ENCODE measurements at regions not wholly inside any gene's neighbourhood (a gene's known extent, or its start where the extent isn't known, plus 50 kb on each side); places are given as distances from the start of the nearest gene placed in this dataset.
A peak's percentile ranks its signal among the peaks of the same experiment; 100 is the strongest.
"Not testable (repeated sequence)": the region's sequence is repeated elsewhere in the genome, so short reads cannot be mapped to it uniquely, and the experiment has no call there.

DNA sequence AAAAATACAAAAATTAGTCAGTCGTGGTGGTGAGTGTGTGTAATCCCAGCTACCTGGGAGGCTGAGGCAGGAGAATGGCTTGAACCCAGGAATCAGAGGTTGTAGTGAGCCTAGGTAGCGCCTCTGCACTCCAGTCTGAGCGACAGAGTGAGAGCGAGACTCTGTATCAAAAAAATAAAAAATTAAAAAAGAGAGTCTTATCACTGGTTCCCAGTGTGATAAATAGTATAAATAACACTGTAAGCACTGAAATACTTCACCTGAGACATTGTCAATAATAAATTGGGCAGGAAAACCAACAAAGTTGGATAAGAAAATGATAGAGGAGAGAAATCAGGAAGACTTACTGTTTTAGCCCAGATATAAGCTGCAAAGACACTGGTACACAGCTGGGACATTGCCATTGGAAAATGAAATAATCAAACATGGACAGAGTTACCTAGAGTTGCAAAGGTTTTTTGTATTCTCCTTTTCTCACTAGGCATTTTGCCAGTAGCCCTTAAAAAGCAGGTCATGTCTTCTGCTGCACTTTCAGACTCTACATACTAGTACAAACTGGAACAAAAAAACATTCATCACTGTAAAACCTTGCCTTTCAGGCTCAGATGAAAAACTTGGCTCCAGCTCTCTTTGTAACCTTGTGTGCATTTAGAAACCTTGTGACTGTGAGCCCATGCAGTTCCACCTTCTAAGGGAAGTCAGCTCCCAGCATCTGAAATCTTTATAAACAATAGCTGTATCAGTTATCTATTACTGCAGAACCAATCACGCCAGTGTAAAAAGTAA lies 55.0 kb upstream of the PPP1R2C start:
- no peak for DNase-seq

DNA sequence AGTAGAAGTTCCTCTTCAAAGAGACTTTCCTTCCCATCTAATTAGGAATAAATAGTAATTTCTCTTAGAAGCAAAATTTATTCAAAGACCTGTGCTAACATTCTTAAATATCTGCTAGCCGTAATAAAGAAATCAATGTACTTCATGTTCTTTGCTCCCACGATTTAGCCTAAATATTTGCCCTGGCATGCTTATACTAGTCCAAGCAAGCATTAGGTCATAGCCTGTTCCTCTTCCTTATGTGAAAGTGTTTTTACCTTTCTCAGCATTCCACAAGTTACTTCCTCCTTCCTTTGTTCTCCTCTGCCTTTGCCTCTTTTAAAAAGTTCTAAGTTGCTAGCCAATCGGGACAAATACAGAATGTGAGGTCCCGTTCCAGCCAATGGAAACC lies 55.6 kb upstream of the PPP1R2C start:
- not testable (repeated sequence) for DNase-seq

GRCh38 chrX:42837101-42837726 lies 59.3 kb upstream of the PPP1R2C start:
- no peak for DNase-seq

- no peak for DNase-seq
These were observed 59.8 kb upstream of the PPP1R2C start for GRCh38 chrX:42837747-42838146.

DNA sequence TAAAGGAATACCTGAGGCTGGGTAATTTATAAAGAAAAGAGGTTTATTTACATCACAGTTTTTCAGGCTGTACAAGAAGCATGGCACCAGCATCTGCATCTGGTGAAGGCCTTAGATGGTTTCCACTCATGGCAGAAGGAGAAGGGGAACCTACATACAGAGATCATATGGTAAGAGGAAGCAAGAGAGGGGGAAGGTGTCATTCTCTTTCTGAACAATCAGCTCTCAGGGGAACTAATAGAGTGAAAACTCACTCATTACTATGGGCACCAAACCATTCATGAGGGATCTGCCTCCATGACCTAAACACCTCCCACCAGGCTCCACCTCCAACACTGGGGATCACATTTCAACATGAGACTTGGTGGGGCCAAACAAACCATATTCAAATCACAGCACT lies 61.7 kb upstream of the PPP1R2C start:
- no peak for DNase-seq

DNA sequence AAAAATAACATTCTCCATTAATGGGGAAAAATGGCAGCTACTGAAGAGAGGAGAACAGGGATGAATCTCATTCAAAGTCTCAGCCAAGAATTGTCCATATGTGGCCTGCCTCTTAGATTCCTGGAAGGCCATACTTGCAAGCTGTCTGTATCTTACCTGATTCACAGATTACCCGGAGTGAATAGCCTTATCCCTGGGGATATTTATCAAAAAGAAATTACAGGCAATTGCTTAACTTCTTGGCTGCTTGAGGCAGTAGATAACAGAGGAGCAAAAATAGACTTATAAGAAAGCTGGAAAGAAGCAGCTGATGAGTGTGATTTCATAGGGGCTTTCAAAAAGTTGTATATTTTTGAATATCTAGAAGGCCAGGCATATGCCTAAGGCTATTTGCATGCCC lies 68.8 kb upstream of the PPP1R2C start:
- peak; percentile 34 for DNase-seq

DNA sequence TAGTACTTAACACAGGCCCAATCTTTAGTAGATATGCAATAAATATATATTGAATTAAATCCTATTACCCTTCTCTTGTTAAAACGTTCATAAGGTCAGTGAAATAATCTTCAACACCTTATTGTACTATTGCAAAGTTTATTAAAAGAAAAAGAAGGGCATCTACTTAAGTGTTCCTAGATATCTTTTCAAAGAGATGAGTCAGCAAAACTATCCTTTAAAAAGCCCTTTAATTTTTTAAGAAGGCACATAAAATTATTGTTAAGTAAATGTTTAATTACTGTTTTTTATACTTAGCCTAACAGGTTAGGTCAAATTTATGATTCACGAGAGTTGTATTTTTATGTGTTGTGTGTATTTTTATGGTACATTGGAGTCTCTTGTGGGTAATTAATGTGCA lies 77.3 kb upstream of the PPP1R2C start:
- no peak for DNase-seq

- DNase-seq = no peak
These were observed 79.8 kb upstream of the PPP1R2C start for GRCh38 chrX:42857766-42858165.

GRCh38 chrX:42869011-42869410 lies 91.0 kb upstream of the PPP1R2C start:
- DNase-seq = no peak

DNA sequence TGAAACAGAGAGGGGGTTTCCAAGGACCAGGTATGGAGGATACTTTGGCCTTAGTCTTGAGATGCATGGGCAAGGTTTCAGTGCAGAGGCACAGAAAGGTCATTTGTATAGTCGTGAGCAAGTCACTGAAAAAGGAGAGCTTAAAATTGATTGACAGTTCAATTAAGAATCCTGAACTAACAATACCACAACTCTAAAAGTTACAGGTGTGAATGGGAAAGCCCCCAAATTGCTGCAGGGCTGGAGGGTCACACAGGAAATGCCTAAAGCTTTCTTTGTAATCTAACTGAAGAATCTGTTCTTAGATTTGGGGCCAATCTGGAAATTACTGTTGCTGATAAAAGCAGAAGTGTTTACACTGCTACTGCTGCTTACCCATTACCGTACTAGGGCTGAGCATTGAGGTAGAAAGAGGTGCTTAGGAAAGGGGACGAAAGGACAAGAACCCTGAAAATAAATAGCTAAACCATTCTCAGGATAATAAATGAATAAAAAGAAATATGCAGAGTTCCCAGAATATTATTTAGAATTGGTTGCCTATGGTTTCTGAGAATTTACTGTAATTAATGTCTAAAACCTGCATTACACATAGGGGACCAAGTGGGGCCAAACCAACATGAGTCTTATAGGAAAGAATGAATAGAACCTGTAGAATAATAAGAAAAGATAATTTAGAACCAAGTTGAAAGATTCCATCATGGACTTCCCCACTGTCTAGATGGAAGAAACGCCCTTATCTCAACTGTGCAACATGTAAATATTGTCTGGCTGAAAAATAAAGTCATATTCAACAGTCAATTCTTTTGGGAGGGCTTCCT lies 91.9 kb upstream of the PPP1R2C start:
- DNase-seq = no peak

DNA sequence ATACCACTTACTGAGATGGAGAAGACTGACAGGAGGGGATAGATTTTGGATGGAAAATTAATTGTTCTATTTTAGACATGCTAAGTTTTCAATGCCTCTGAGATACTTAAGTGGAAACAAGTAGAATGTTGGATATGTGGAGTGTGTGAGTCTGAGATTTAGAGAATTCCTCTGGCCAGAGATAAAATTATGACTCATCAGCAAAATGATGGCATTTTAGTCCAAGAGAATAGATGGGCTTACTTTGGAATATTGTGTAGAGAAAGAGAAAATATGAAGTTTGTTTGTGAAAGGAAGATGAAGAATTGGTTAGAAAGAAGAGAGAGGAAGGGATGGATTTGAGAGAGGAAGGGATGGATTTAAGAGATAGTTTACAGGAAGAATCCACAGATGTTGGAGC lies 108.6 kb upstream of the PPP1R2C start:
- DNase-seq = no peak

DNA sequence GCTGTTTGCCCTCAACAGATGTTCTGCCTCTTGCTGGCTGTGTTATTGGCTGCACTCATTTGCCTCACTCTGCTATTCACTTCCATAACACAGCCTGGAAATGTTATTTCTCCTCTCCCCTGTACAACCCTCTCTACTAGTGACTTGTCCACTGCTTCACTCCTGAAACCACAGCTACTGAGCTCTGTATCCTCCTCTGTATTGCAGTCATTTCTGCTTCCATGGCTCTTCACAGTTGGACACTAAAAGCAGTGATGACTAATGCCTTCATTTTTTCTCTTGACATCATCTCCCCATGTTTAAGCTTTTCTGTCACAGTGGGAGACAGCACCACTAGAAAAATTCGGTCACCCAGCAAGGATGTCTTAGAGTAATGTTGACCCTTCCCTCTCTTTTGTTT lies 123.0 kb upstream of the PPP1R2C start:
- DNase-seq = peak; percentile 1

GRCh38 chrX:42902513-42902912 lies 124.5 kb upstream of the PPP1R2C start:
- DNase-seq = no peak

DNA sequence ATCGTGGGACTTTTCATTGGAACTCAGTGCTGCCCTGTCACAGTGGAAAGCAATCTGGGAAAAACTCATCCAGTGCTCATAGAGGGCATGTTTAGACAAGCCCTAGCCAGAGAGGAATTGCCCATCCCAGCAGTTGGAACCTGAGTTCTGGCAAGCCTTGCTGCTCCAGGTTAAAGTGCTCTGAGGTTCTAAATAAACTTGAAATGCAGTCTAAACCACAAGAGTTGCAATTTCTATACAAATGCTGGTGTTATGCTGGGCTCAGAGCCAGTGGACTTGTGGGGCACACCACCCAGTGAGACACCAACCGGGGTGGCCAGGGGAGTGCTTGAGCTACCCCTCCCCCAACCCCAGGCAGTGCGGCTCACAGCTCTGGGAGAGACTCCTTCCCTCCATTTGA lies 142.8 kb upstream of the PPP1R2C start:
- no peak for DNase-seq

- DNase-seq = no peak
These were observed 152.1 kb upstream of the PPP1R2C start for GRCh38 chrX:42930071-42930470.

DNA sequence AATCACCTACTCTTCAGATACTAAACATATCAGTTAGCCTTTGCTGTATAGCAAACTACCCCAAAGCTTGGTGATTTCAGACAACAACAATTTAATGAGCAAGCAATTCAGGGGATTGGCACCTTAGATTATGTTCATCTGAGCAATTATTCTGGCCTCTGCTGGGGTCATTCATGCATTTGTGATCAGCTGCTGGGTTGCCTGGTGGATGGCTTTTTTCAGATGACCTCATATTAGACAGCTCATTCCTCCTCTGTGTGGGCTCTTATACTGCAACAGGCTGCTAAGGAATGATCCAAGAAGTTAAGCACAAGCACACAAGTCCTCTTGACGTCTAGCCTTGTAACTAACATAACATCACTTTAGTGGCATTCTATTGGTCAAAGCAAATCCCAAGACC lies 153.0 kb upstream of the PPP1R2C start:
- DNase-seq = no peak

- no peak for DNase-seq
These were observed 155.2 kb upstream of the PPP1R2C start for GRCh38 chrX:42933187-42933586.

- no peak for DNase-seq
These were observed 156.2 kb upstream of the PPP1R2C start for GRCh38 chrX:42934020-42934726.

DNA sequence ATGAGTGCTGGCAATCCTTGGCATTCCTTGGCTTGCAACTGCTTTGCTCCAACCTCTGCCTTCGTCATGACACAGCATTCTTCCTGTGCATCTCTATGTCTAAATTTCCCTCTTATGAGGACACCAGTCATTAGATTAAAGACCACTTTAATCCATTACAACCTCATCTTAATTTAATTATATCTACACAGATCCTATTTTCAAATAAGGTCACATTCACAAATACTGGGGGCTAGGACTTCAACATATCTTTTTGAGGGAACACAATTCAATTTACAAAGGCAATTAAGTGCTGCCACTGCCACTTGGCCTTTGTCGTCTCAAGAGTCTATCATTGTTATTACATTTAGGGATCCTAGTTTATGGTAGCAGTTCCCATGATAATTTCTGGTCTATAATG lies 163.7 kb upstream of the PPP1R2C start:
- no peak for DNase-seq

GRCh38 chrX:42943051-42943974 lies 165.3 kb upstream of the PPP1R2C start:
- no peak for DNase-seq

GRCh38 chrX:42944381-42944998 lies 166.5 kb upstream of the PPP1R2C start:
- no peak for DNase-seq

Measured in fibroblast of upper back skin (primary cell).